Erythroblast (primary cell): ENCODE measurements at regions not wholly inside any gene's neighbourhood (a gene's known extent, or its start where the extent isn't known, plus 50 kb on each side); places are given as distances from the start of the nearest gene placed in this dataset.
"Not testable (repeated sequence)": the region's sequence is repeated elsewhere in the genome, so short reads cannot be mapped to it uniquely, and the experiment has no call there.

Source experiments
- GATA1 ChIP-seq: IDR thresholded peaks from 2 replicates; pipeline ENCODE4 v1.6.1; 2011; ENCODE audit warnings: low read depth, mild to moderate bottlenecking, control low read depth, low read length, moderate library complexity
- POLR2A ChIP-seq: IDR thresholded peaks from 2 replicates; pipeline ENCODE4 v1.6.1; 2011; ENCODE audit warnings: mild to moderate bottlenecking, low read length

GRCh38 chr7:150093897-150094296 is 220.1 kb downstream of the ATP6V0E2 start:
- not testable (repeated sequence) for TF ChIP-seq POLR2A, GATA1
